Renal cortical epithelial cell (primary cell): ENCODE measurements at regions not wholly inside any gene's neighbourhood (a gene's known extent, or its start where the extent isn't known, plus 50 kb on each side); places are given as distances from the start of the nearest gene placed in this dataset.

Experiments
- DNase-seq: peaks from one replicate; pipeline ENCODE4 v3.0.0-alpha.2; 2011; ENCODE audit warnings: low read depth

GRCh38 chr13:31684466-31684865 lies 54.9 kb upstream of the RXFP2 start:
- no peak for DNase-seq

GRCh38 chr13:31686670-31687425 lies 52.5 kb upstream of the RXFP2 start:
- DNase-seq, result no peak
